GM12878 (cell line): ENCODE measurements at regions not wholly inside any gene's neighbourhood (a gene's known extent, or its start where the extent isn't known, plus 50 kb on each side); places are given as distances from the start of the nearest gene placed in this dataset.

Experiments
- ATAC-seq: fragments of 200-7000 bp; cut with Tn5 transposase; 3 replicates; pipeline ENCODE4 v1.9.1; 2020; ENCODE audit warnings: mild to moderate bottlenecking, moderate library complexity
- BruUV-seq: library from RNA; stranded (reverse); fragments of 400-500 nt; replicated peaks from 2 replicates; lab custom pipeline; 2021; lab: Mats Ljungman, UMichigan
- CTCF ChIA-PET: fragments of 300-600 bp; sonication (Branson Sonifier 250); formaldehyde crosslinking; extraction: SDS; loops from one replicate; lab custom pipeline; 2021; ENCODE audit warnings: inconsistent platforms; lab: Yijun Ruan, JAX
- POLR2A ChIA-PET: fragments of 350-600 bp; formaldehyde crosslinking; extraction: SDS; loops from one replicate; lab custom pipeline; 2021; ENCODE audit warnings: inconsistent platforms; lab: Charles Lee
- RAD21 ChIA-PET: fragments of 300-600 bp; sonication (Branson Sonifier 250); formaldehyde crosslinking; loops from one replicate; lab custom pipeline; 2023; ENCODE audit warnings: antibody characterized with exemption; ENCODE audit not compliant: unreplicated experiment; lab: Charles Lee
- SMC1A ChIA-PET: fragments of 300-600 bp; sonication (Branson Sonifier 250); formaldehyde crosslinking; loops from one replicate; lab custom pipeline; 2023; ENCODE audit not compliant: unreplicated experiment, uncharacterized antibody; lab: Charles Lee
- DNase-seq: peaks from one replicate; pipeline ENCODE4 v3.0.0-alpha.2; 2011; ENCODE audit warnings: low read depth, low spot score
- FAIRE-seq: peaks from 3 replicates; lab custom pipeline; 2011; peaks lifted over from hg19 to GRCh38; lab: Jason Lieb, UNC
- H2AFZ ChIP-seq: 2 replicates; pipeline ENCODE4 v1.6.0; 2011; ENCODE audit warnings: low read depth, low read length, control low read depth; ENCODE audit not compliant: control insufficient read depth
- H3K27ac ChIP-seq: 2 replicates; pipeline ENCODE4 v1.5.1; 2011; ENCODE audit warnings: control low read depth; ENCODE audit not compliant: control insufficient read depth, insufficient read depth
- H3K27me3 ChIP-seq, 2 experiments: replicated peaks in 1 of 2; 2 replicates each; pipeline versions ENCODE4 v1.6.0 to v1.6.1; 2011; ENCODE audit warnings: low read length in 1 of 2; ENCODE audit not compliant: control insufficient read depth in 2 of 2, insufficient read depth in 2 of 2
- H3K36me3 ChIP-seq, 2 experiments: 2 replicates each; pipeline ENCODE4 v1.5.1; 2011; ENCODE audit warnings: low read length in 1 of 2; ENCODE audit not compliant: control insufficient read depth in 2 of 2, insufficient read depth in 2 of 2
- H3K4me1 ChIP-seq: 2 replicates; pipeline ENCODE4 v1.6.1; 2011; ENCODE audit warnings: mild to moderate bottlenecking, low read length, moderate library complexity, mixed read lengths; ENCODE audit not compliant: control insufficient read depth, insufficient read depth
- H3K4me2 ChIP-seq: 2 replicates; pipeline ENCODE4 v1.6.0; 2011; ENCODE audit warnings: control low read depth; ENCODE audit not compliant: control insufficient read depth, insufficient read depth
- H3K4me3 ChIP-seq: fragments of 200-600 bp; sonication (generic); 2 replicates; pipeline ENCODE4 v1.5.1; 2016
- H3K79me2 ChIP-seq: 2 replicates; pipeline ENCODE4 v1.6.0; 2011; ENCODE audit warnings: low read length; ENCODE audit not compliant: control insufficient read depth, insufficient read depth
- H3K9ac ChIP-seq: 2 replicates; pipeline ENCODE4 v1.8.0; 2011; ENCODE audit warnings: low read length, control low read depth, mixed read lengths; ENCODE audit not compliant: control insufficient read depth, insufficient read depth
- H3K9me3 ChIP-seq: replicated peaks from 3 replicates; pipeline ENCODE4 v1.5.1; 2011; ENCODE audit warnings: mild to moderate bottlenecking, low read length; ENCODE audit not compliant: control insufficient read depth, insufficient read depth
- H4K20me1 ChIP-seq: 2 replicates; pipeline ENCODE4 v1.6.0; 2011; ENCODE audit not compliant: control insufficient read depth, insufficient read depth
- BACH1 ChIP-seq: fragments of 450-650 bp; IDR thresholded peaks from 2 replicates; pipeline ENCODE4 v1.6.1; 2017; ENCODE audit warnings: mild to moderate bottlenecking, borderline replicate concordance
- MXI1 ChIP-seq: fragments of 150-350 bp; IDR thresholded peaks from 2 replicates; pipeline ENCODE4 v1.6.1; 2011; ENCODE audit warnings: low read depth, mild to moderate bottlenecking, inconsistent platforms, low read length, improper control_type of control experiment
- NFXL1 ChIP-seq: fragments of 450-650 bp; IDR thresholded peaks from 2 replicates; pipeline ENCODE4 v1.6.1; 2017; ENCODE audit warnings: antibody characterized with exemption, mild to moderate bottlenecking, borderline replicate concordance
- PML ChIP-seq: IDR thresholded peaks from 2 replicates; pipeline ENCODE4 v1.6.1; 2012; ENCODE audit warnings: low read length, inconsistent platforms
- POLR2AphosphoS2 ChIP-seq: IDR thresholded peaks from 2 replicates; pipeline ENCODE4 v1.6.1; 2011; ENCODE audit warnings: low read depth, mild to moderate bottlenecking, low read length, improper control_type of control experiment, moderate library complexity
- RAD51 ChIP-seq: fragments of 450-650 bp; IDR thresholded peaks from 2 replicates; pipeline ENCODE4 v1.6.1; 2016; ENCODE audit warnings: moderate library complexity, mild to moderate bottlenecking, inconsistent platforms
- SIX5 ChIP-seq: IDR thresholded peaks from 2 replicates; pipeline ENCODE4 v1.6.1; 2011; ENCODE audit warnings: mild to moderate bottlenecking, low read depth, low read length, moderate library complexity; ENCODE audit not compliant: severe bottlenecking
- SP1 ChIP-seq: IDR thresholded peaks from one replicate; pipeline ENCODE4 v1.6.1; 2011; ENCODE audit warnings: low read depth, low read length
- STAT3 ChIP-seq: IDR thresholded peaks from 2 replicates; pipeline ENCODE4 v1.6.1; 2011; ENCODE audit warnings: low read depth, low read length, improper control_type of control experiment
- TBL1XR1 ChIP-seq: IDR thresholded peaks from 2 replicates; pipeline ENCODE4 v1.6.1; 2012; ENCODE audit warnings: low read depth, low read length, improper control_type of control experiment
- ZNF217 ChIP-seq: fragments of 450-650 bp; IDR thresholded peaks from 2 replicates; pipeline ENCODE4 v1.6.1; 2017; ENCODE audit warnings: antibody characterized with exemption, mild to moderate bottlenecking
- ZNF384 ChIP-seq: IDR thresholded peaks from 2 replicates; pipeline ENCODE4 v1.6.1; 2012; ENCODE audit warnings: low read depth, mild to moderate bottlenecking, low read length, improper control_type of control experiment, borderline replicate concordance
- WGBS: methylation state at CpG from one replicate; pipeline ENCODE4 v1.1.6; 2016; ENCODE audit warnings: low lambda C conversion rate; ENCODE audit not compliant: insufficient replicate concordance, insufficient coverage; ENCODE audit errors: missing lambda C conversion rate; 5-methylcytosine and 5-hydroxymethylcytosine counted together
- in situ Hi-C: fragments of 300-500 bp; cut with MboI; formaldehyde crosslinking; loops from 9 replicates; pipeline ENCODE4 v1.14.3; 2018; ENCODE audit warnings: mixed read lengths
- intact Hi-C: fragments of 100-400 bp; cut with micrococcal nuclease; formaldehyde crosslinking; loops from one replicate; pipeline ENCODE4 v1.14.2; 2022; ENCODE audit not compliant: unreplicated experiment
- TF ChIP-seq, protein P1 (sequence below): IDR thresholded peaks from 2 replicates; pipeline ENCODE4 v1.6.1; 2012; ENCODE audit warnings: low read depth, low read length, improper control_type of control experiment

DNA sequence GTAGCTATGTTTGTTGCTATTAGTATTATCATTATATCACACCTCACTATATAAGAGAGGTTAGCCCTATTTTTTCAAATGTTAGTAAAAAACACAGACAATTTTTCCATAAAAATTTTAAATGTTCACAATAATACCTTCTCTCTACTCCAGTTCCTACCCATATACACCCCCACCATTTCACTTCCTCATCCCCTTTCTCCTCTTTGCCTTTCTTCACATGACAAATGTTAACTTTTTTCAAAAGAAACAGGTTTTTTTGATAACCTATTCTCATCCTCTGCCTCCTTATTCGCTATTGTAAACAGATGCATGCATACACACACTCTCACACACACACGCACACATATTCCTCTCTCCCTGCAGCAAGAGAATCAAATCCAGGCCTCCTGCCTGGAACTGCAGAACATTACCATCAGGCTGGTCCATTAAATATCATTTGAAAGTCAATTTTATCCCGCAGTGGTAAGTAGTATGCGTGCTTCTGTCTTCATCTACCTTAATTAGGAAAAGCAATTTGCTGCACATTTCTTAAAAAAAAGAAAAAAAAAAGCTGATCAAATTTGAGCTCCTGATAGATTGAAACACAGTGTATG, 55.5 kb downstream of the MID1IP1 start:
- SMC1A ChIA-PET, result interaction anchor here (0.5 to 2.0 kb wide), 3 partner anchors 13 to 1233 kb away, joined by 3 to 4 read pairs (median 3); no protein-coding TSS in a partner anchor
- CTCF ChIA-PET, result interaction anchor here (0.6 kb wide), 1 partner anchor 13 kb away, joined by 3 read pairs; no protein-coding TSS in a partner anchor
- no peaks in the 10 kb centered on the region for H3K79me2 ChIP-seq
- TF ChIP-seq SP1 (no peak), TBL1XR1 (no peak), PML (no peak), ZNF384 (no peak), STAT3 (no peak), BACH1 (no peak), NFXL1 (no peak), SIX5 (no peak), RAD51 (no peak), POLR2AphosphoS2 (no peak), MXI1 (no peak), ZNF217 (no peak)
- TF ChIP-seq, protein P1, sequence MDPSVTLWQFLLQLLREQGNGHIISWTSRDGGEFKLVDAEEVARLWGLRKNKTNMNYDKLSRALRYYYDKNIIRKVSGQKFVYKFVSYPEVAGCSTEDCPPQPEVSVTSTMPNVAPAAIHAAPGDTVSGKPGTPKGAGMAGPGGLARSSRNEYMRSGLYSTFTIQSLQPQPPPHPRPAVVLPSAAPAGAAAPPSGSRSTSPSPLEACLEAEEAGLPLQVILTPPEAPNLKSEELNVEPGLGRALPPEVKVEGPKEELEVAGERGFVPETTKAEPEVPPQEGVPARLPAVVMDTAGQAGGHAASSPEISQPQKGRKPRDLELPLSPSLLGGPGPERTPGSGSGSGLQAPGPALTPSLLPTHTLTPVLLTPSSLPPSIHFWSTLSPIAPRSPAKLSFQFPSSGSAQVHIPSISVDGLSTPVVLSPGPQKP, result no peak
- no peak overlapping the region for H2AFZ ChIP-seq
- no TSS peak for BruUV-seq
- no peaks in the 10 kb centered on the region for H3K27me3 ChIP-seq
- POLR2A ChIA-PET, result no interaction called here
- H3K4me1 ChIP-seq, result no peaks in the 10 kb centered on the region
- ATAC-seq (no peak), FAIRE-seq (no peak), DNase-seq (no peak)
- H3K4me2 ChIP-seq, result no peak overlapping the region
- intact Hi-C loops (no loop called here), in situ Hi-C loops (no loop called here)
- H3K9me3 ChIP-seq, result no peaks in the 10 kb centered on the region
- no peaks in the 10 kb centered on the region for H3K36me3 ChIP-seq
- no peak overlapping the region for H3K4me3 ChIP-seq
- 56% methylated on average over 4 of the region's 4 CpGs for WGBS
- H3K27ac ChIP-seq, result no peak overlapping the region
- RAD21 ChIA-PET, result interaction anchor here (0.7 kb wide), 1 partner anchor 65 kb away, joined by 3 read pairs; no protein-coding TSS in a partner anchor
- no peaks in the 10 kb centered on the region for H4K20me1 ChIP-seq
- no peak overlapping the region for H3K9ac ChIP-seq
